H1 (cell line): ENCODE measurements at regions not wholly inside any gene's neighbourhood (a gene's known extent, or its start where the extent isn't known, plus 50 kb on each side); places are given as distances from the start of the nearest gene placed in this dataset.

Source experiments
- CTCF ChIA-PET: fragments of 300-600 bp; sonication (Branson Sonifier 250); formaldehyde crosslinking; loops from one replicate; lab custom pipeline; 2021; ENCODE audit not compliant: partially characterized antibody; lab: Charles Lee
- POLR2A ChIA-PET: fragments of 300-600 bp; sonication (Branson Sonifier 250); formaldehyde crosslinking; loops from one replicate; lab custom pipeline; 2021; ENCODE audit warnings: inconsistent platforms; ENCODE audit not compliant: partially characterized antibody; lab: Charles Lee
- DNase-seq, 2 experiments: peaks; one replicate each; pipeline versions ENCODE4 v3.0.0 to v3.0.0-alpha.2; 2010 to 2022; ENCODE audit warnings: low spot score in 2 of 2, low read depth in 1 of 2, mixed read lengths in 1 of 2
- FAIRE-seq: peaks from 2 replicates; lab custom pipeline; 2011; peaks lifted over from hg19 to GRCh38; lab: Jason Lieb, UNC
- H2AFZ ChIP-seq: 2 replicates; pipeline ENCODE4 v1.8.1; 2012; ENCODE audit warnings: low read length, inconsistent platforms
- H2AK5ac ChIP-seq: 2 replicates; pipeline ENCODE4 v1.6.1; 2013; ENCODE audit warnings: low read depth, low read length
- H2BK120ac ChIP-seq: replicated peaks from 2 replicates; pipeline ENCODE3; 2013; ENCODE audit warnings: low read depth, low read length, inconsistent platforms
- H2BK12ac ChIP-seq: 2 replicates; pipeline ENCODE4 v1.6.1; 2013; ENCODE audit warnings: low read depth, low read length
- H2BK15ac ChIP-seq: 2 replicates; pipeline ENCODE4 v1.6.1; 2013; ENCODE audit warnings: low read length
- H2BK20ac ChIP-seq: 2 replicates; pipeline ENCODE4 v1.6.1; 2013; ENCODE audit warnings: low read length
- H2BK5ac ChIP-seq: 2 replicates; pipeline ENCODE4 v1.6.1; 2013; ENCODE audit warnings: low read depth, low read length
- H3K14ac ChIP-seq: 2 replicates; pipeline ENCODE4 v1.6.1; 2013; ENCODE audit warnings: inconsistent platforms; ENCODE audit not compliant: insufficient read length
- H3K18ac ChIP-seq: 2 replicates; pipeline ENCODE4 v1.6.1; 2013; ENCODE audit warnings: low read length; ENCODE audit errors: extremely low read depth
- H3K23ac ChIP-seq: 2 replicates; pipeline ENCODE4 v1.6.1; 2013; ENCODE audit warnings: inconsistent platforms; ENCODE audit not compliant: insufficient read length
- H3K23me2 ChIP-seq: 2 replicates; pipeline ENCODE4 v1.6.1; 2013; ENCODE audit warnings: low read depth, low read length
- H3K27ac ChIP-seq: 2 replicates; pipeline ENCODE4 v1.6.1; 2011; ENCODE audit warnings: low read depth, low read length, inconsistent platforms
- H3K27me3 ChIP-seq, 4 experiments: replicated peaks in 1 of 4; 1 replicate in 1 of 4; 2 replicates in 3 of 4; pipeline versions ENCODE4 v1.6.1 to v1.8.1; 2011 to 2013; ENCODE audit warnings: low read length in 3 of 4, mild to moderate bottlenecking in 3 of 4, inconsistent platforms in 2 of 4, mixed read lengths in 2 of 4, moderate library complexity in 1 of 4; ENCODE audit not compliant: control insufficient read depth in 3 of 4, insufficient read depth in 3 of 4; ENCODE audit errors: extremely low read depth in 1 of 4
- H3K36me3 ChIP-seq, 4 experiments: 2 replicates each; pipeline versions ENCODE4 v1.6.1 to v1.8.1; 2011 to 2013; ENCODE audit warnings: mild to moderate bottlenecking in 4 of 4, low read length in 3 of 4, moderate library complexity in 2 of 4, control low read depth in 1 of 4, inconsistent platforms in 1 of 4; ENCODE audit not compliant: insufficient read depth in 4 of 4, control insufficient read depth in 2 of 4
- H3K4ac ChIP-seq: replicated peaks from 2 replicates; pipeline ENCODE3; 2013; ENCODE audit warnings: low read length, low read depth, mixed read lengths, inconsistent platforms; ENCODE audit not compliant: insufficient read length
- H3K4me1 ChIP-seq, 4 experiments: replicated peaks in 1 of 4; 1 replicate in 1 of 4; 2 replicates in 3 of 4; pipeline versions ENCODE4 v1.6.1 to v1.8.1; 2011 to 2013; ENCODE audit warnings: low read length in 3 of 4, inconsistent platforms in 2 of 4, mixed read lengths in 1 of 4; ENCODE audit not compliant: insufficient read depth in 4 of 4, control insufficient read depth in 3 of 4
- H3K4me2 ChIP-seq, 2 experiments: 2 replicates each; pipeline versions ENCODE4 v1.6.1 to v1.8.1; 2011 to 2013; ENCODE audit warnings: low read depth in 2 of 2, low read length in 2 of 2, control low read depth in 1 of 2, inconsistent platforms in 1 of 2, mild to moderate bottlenecking in 1 of 2; ENCODE audit not compliant: insufficient read depth in 1 of 2
- H3K4me3 ChIP-seq, 4 experiments: fragments of 200-600, 300-600 bp in 1 of 4; sonication (generic), shearing (Covaris generic), sonication (Bioruptor Twin) in 1 of 4; 2 replicates each; pipeline versions ENCODE4 v1.5.1 to v1.8.1; 2011 to 2016; ENCODE audit warnings: low read length in 4 of 4, low read depth in 3 of 4, control low read depth in 2 of 4, inconsistent platforms in 2 of 4, mild to moderate bottlenecking in 2 of 4, mixed read lengths in 1 of 4, moderate library complexity in 1 of 4; ENCODE audit not compliant: insufficient read depth in 2 of 4; ENCODE audit errors: extremely low read depth in 1 of 4
- H3K56ac ChIP-seq: replicated peaks from 2 replicates; pipeline ENCODE3; 2013; ENCODE audit warnings: low read depth, mild to moderate bottlenecking, mixed read lengths, low read length, inconsistent platforms; ENCODE audit not compliant: insufficient read length
- H3K79me1 ChIP-seq: 2 replicates; pipeline ENCODE4 v1.6.1; 2013; ENCODE audit warnings: low read depth, low read length, control low read depth
- H3K79me2 ChIP-seq, 2 experiments: 2 replicates each; pipeline versions ENCODE4 v1.6.1 to v1.8.1; 2012 to 2013; ENCODE audit warnings: low read length in 2 of 2, mild to moderate bottlenecking in 2 of 2, inconsistent platforms in 1 of 2; ENCODE audit not compliant: insufficient read depth in 2 of 2, control insufficient read depth in 1 of 2
- H3K9ac ChIP-seq, 4 experiments: replicated peaks in 1 of 4; 1 replicate in 1 of 4; 2 replicates in 3 of 4; pipeline versions ENCODE4 v1.6.1 to v1.8.1; 2011 to 2013; ENCODE audit warnings: low read depth in 3 of 4, low read length in 3 of 4, control low read depth in 2 of 4, mild to moderate bottlenecking in 2 of 4, moderate library complexity in 2 of 4, inconsistent platforms in 1 of 4; ENCODE audit errors: extremely low read depth in 1 of 4
- H3K9me3 ChIP-seq, 2 experiments: 2 replicates each; pipeline versions ENCODE4 v1.6.1 to v1.8.1; 2012 to 2013; ENCODE audit warnings: mild to moderate bottlenecking in 2 of 2, moderate library complexity in 2 of 2, control low read depth in 1 of 2, inconsistent platforms in 1 of 2, low read depth in 1 of 2, low read length in 1 of 2, mixed read lengths in 1 of 2; ENCODE audit not compliant: insufficient read depth in 2 of 2
- H4K20me1 ChIP-seq, 2 experiments: replicated peaks in 1 of 2; 2 replicates each; pipeline versions ENCODE3 to v1.8.1; 2011 to 2013; ENCODE audit warnings: inconsistent platforms in 2 of 2, low read length in 2 of 2, mild to moderate bottlenecking in 1 of 2; ENCODE audit not compliant: insufficient read depth in 2 of 2, control insufficient read depth in 1 of 2
- H4K5ac ChIP-seq: 2 replicates; pipeline ENCODE4 v1.6.1; 2013; ENCODE audit warnings: low read length, low read depth, mixed read lengths, inconsistent platforms; ENCODE audit not compliant: insufficient read length
- H4K8ac ChIP-seq: 2 replicates; pipeline ENCODE4 v1.8.0; 2013; ENCODE audit warnings: mild to moderate bottlenecking, moderate library complexity, low read length, inconsistent platforms; ENCODE audit not compliant: insufficient read depth; ENCODE audit errors: extremely low read depth
- H4K91ac ChIP-seq: replicated peaks from 2 replicates; pipeline ENCODE3; 2013; ENCODE audit warnings: low read length, mixed read lengths, inconsistent platforms; ENCODE audit not compliant: insufficient read length
- BRCA1 ChIP-seq: IDR thresholded peaks from 2 replicates; pipeline ENCODE4 v1.6.1; 2012; ENCODE audit warnings: low read depth, low read length, improper control_type of control experiment
- CTBP2 ChIP-seq: IDR thresholded peaks from 2 replicates; pipeline ENCODE4 v1.7.0; 2011; ENCODE audit warnings: borderline replicate concordance, mild to moderate bottlenecking, moderate library complexity, mixed read lengths, low read length; ENCODE audit not compliant: insufficient read depth, insufficient read length
- EGR1 ChIP-seq: IDR thresholded peaks from 2 replicates; pipeline ENCODE4 v1.6.1; 2011; ENCODE audit warnings: low read depth, low read length, borderline replicate concordance
- FOSL1 ChIP-seq: IDR thresholded peaks from 2 replicates; pipeline ENCODE4 v1.6.1; 2011; ENCODE audit warnings: mild to moderate bottlenecking, low read depth, low read length, moderate library complexity; ENCODE audit not compliant: insufficient read depth
- HDAC6 ChIP-seq: IDR thresholded peaks from one replicate; pipeline ENCODE4 v1.7.1; 2012; ENCODE audit warnings: low read depth, mild to moderate bottlenecking, inconsistent platforms, low read length, moderate library complexity
- JUN ChIP-seq: IDR thresholded peaks from 2 replicates; pipeline ENCODE4 v1.6.1; 2011; ENCODE audit warnings: low read depth, mild to moderate bottlenecking, improper control_type of control experiment, low read length
- NRF1 ChIP-seq: IDR thresholded peaks from 2 replicates; pipeline ENCODE4 v1.6.1; 2011; ENCODE audit warnings: mild to moderate bottlenecking, low read depth, low read length, improper control_type of control experiment
- POLR2A ChIP-seq, 2 experiments: IDR thresholded peaks; 1 replicate in 1 of 2; 2 replicates in 1 of 2; pipeline ENCODE4 v1.6.1; 2011; ENCODE audit warnings: low read depth in 2 of 2, low read length in 2 of 2, mild to moderate bottlenecking in 2 of 2; ENCODE audit errors: control extremely low read depth in 1 of 2
- RXRA ChIP-seq: IDR thresholded peaks from 2 replicates; pipeline ENCODE4 v1.6.1; 2011; ENCODE audit warnings: low read depth, mild to moderate bottlenecking, low read length, moderate library complexity; ENCODE audit not compliant: insufficient read depth
- TAF1 ChIP-seq: IDR thresholded peaks from 2 replicates; pipeline ENCODE4 v1.6.1; 2011; ENCODE audit warnings: mild to moderate bottlenecking, low read depth, low read length
- TAF7 ChIP-seq: optimal IDR thresholded peaks from 2 replicates; pipeline ENCODE3; 2011; ENCODE audit warnings: low read depth, mild to moderate bottlenecking, inconsistent platforms, low read length, moderate library complexity, borderline replicate concordance
- WGBS, 2 experiments: shearing (Covaris generic) in 1 of 2; methylation state at CpG; one replicate each; pipeline versions ENCODE4 v1.1.6 to v1.1.7; 2013 to 2015; ENCODE audit warnings: low lambda C conversion rate in 2 of 2, mixed read lengths in 2 of 2, inconsistent platforms in 1 of 2, low coverage in 1 of 2, missing lambda C conversion rate in 1 of 2; ENCODE audit not compliant: insufficient replicate concordance in 2 of 2, insufficient coverage in 1 of 2, insufficient read length in 1 of 2; ENCODE audit errors: extremely low coverage in 1 of 2, missing lambda C conversion rate in 1 of 2; 5-methylcytosine and 5-hydroxymethylcytosine counted together
- TF ChIP-seq, protein P1 (sequence below): IDR thresholded peaks from 2 replicates; pipeline ENCODE4 v1.6.1; 2012; ENCODE audit warnings: inconsistent platforms
- TF ChIP-seq, protein P2 (sequence below), 3 experiments: IDR thresholded peaks; 1 replicate in 2 of 3; 2 replicates in 1 of 3; pipeline versions ENCODE4 v1.5.1 to v1.6.1; 2011; ENCODE audit warnings: low read length in 3 of 3, mild to moderate bottlenecking in 3 of 3, inconsistent platforms in 2 of 3, low read depth in 1 of 3, moderate library complexity in 1 of 3; ENCODE audit not compliant: insufficient read depth in 1 of 3; ENCODE audit errors: control extremely low read depth in 1 of 3

DNA sequence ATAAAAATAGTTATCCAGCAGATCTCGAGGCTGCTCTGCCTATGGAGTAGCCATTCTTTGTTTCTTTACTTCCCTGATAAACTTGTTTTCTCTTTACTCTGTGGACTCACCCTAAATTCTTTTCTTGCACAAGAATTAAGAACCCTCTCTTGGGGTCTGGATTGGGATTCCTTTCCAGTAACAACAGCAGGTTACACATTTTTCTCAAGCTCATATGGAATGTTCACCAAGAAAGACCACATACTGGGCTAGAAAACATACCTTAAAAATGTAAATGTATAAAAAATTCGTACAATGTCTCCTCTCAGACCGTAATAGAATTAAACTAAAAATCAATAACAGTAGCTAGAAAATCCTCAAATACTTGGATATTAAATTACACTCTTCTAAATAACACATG is 299.2 kb downstream of the CNTN3 start:
- Histone ChIP-seq H3K9ac (no peak overlapping the region), H3K56ac (no peak overlapping the region), H2BK120ac (no peak overlapping the region), H4K8ac (no peak overlapping the region), H2BK5ac (no peak overlapping the region), H3K9me3 (peaks cover 2 to 3% of the 10 kb centered on the region in 2 experiments; a peak in 1 of 4 replicates), H3K27me3 (no peaks in the 10 kb centered on the region), H3K23me2 (no peaks in the 10 kb centered on the region), H3K79me1 (no peaks in the 10 kb centered on the region), H2BK15ac (no peak overlapping the region), H4K5ac (no peak overlapping the region), H4K91ac (no peak overlapping the region), H3K4me1 (no peaks in the 10 kb centered on the region; a peak in 1 of 7 replicates), H3K36me3 (no peaks in the 10 kb centered on the region; a peak in 1 of 8 replicates), H3K27ac (no peak overlapping the region), H3K23ac (no peak overlapping the region), H3K18ac (no peak overlapping the region), H3K4me2 (no peak overlapping the region), H3K79me2 (no peaks in the 10 kb centered on the region), H3K4ac (no peak overlapping the region), H2AK5ac (no peak overlapping the region), H3K14ac (no peak overlapping the region), H2BK20ac (no peak overlapping the region), H2BK12ac (no peak overlapping the region), H3K4me3 (no peak overlapping the region), H4K20me1 (no peaks in the 10 kb centered on the region), H2AFZ (no peak overlapping the region)
- CTCF ChIA-PET: no interaction called here
- no peak for DNase-seq
- FAIRE-seq: no peak
- POLR2A ChIA-PET: no interaction called here
- 90% methylated on average over 3 of the region's 3 CpGs; no CpG with 5 or more reads in 1 of the 2 experiments for WGBS, 2 experiments
- no peak for TF ChIP-seq RXRA
- no peak for TF ChIP-seq FOSL1
- TF ChIP-seq POLR2A (IDR thresholded peaks at IDR 0.05; ENCODE audit: control extremely low read depth in 1 of 2, low read depth in 2 of 2, low read length in 2 of 2): no peak
- no peak for TF ChIP-seq HDAC6
- TF ChIP-seq TAF7: no peak
- no peak for TF ChIP-seq CTBP2
- no peak for TF ChIP-seq NRF1
- TF ChIP-seq BRCA1: no peak
- TF ChIP-seq, protein P1, sequence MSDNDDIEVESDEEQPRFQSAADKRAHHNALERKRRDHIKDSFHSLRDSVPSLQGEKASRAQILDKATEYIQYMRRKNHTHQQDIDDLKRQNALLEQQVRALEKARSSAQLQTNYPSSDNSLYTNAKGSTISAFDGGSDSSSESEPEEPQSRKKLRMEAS: no peak
- TF ChIP-seq TAF1: no peak
- no peak for TF ChIP-seq JUN
- no peak for TF ChIP-seq EGR1
- TF ChIP-seq, protein P2, sequence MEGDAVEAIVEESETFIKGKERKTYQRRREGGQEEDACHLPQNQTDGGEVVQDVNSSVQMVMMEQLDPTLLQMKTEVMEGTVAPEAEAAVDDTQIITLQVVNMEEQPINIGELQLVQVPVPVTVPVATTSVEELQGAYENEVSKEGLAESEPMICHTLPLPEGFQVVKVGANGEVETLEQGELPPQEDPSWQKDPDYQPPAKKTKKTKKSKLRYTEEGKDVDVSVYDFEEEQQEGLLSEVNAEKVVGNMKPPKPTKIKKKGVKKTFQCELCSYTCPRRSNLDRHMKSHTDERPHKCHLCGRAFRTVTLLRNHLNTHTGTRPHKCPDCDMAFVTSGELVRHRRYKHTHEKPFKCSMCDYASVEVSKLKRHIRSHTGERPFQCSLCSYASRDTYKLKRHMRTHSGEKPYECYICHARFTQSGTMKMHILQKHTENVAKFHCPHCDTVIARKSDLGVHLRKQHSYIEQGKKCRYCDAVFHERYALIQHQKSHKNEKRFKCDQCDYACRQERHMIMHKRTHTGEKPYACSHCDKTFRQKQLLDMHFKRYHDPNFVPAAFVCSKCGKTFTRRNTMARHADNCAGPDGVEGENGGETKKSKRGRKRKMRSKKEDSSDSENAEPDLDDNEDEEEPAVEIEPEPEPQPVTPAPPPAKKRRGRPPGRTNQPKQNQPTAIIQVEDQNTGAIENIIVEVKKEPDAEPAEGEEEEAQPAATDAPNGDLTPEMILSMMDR (IDR thresholded peaks at IDR 0.05; ENCODE audit: control extremely low read depth in 1 of 3, insufficient read depth in 1 of 3, low read depth in 1 of 3, low read length in 3 of 3): no peak
